ENCODE measurements at regions not wholly inside any gene's neighbourhood (a gene's known extent, or its start where the extent isn't known, plus 50 kb on each side); places are given as distances from the start of the nearest gene placed in this dataset.

DNA sequence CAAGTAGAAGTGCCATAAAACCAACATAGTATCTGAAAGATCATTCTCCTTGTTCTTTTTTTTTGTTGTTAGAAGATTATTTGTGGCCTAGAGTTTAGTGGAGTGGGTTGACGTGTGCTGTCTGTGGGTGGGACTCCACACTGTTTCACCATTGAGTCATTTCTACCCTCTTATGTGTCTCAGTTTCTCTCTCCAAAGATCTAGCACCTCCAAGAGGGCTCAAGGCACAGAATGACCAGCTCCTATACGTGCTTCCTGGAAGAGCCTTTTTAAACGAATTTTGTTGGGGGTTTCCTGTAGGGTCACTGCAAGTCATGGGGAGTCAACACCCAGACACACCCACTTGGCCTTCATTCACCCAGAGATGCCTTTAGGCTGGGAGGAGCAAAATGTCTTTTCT, 150.1 kb downstream of the KLF8 start:
- no peaks in the 10 kb centered on the region for H4K20me1 ChIP-seq (ENCODE audit: insufficient read depth, low read length)
- H3K36me3 Mint-ChIP-seq (ENCODE audit: low read depth, unreplicated experiment), result no peaks in the 10 kb centered on the region
- H3K9ac ChIP-seq (ENCODE audit: low read length), result no peak overlapping the region
- no peaks in the 10 kb centered on the region for H3K79me2 ChIP-seq (ENCODE audit: insufficient read depth, low read length)
- no peak overlapping the region for H2AFZ ChIP-seq (ENCODE audit: low read depth, low read length)
- peak; percentile 56 for FAIRE-seq
- H3K27ac Mint-ChIP-seq (ENCODE audit: unreplicated experiment), result no peak overlapping the region
- TF ChIP-seq CTCF (IDR thresholded peaks at IDR 0.05; ENCODE audit: insufficient read depth, low read depth, low read length), result no peak
- no peaks in the 10 kb centered on the region for H3K27me3 Mint-ChIP-seq (ENCODE audit: low read depth, unreplicated experiment)
- H3K4me3 Mint-ChIP-seq (ENCODE audit: unreplicated experiment), result no peak overlapping the region
- H3K4me3 ChIP-seq (ENCODE audit: insufficient read depth, low read depth, low read length), result no peak overlapping the region
- H3K27me3 ChIP-seq (ENCODE audit: insufficient read depth, low read length), result no peaks in the 10 kb centered on the region
- no peaks in the 10 kb centered on the region for H3K4me1 Mint-ChIP-seq (ENCODE audit: low read depth, unreplicated experiment)
- no peak overlapping the region for H3K27ac ChIP-seq (ENCODE audit: low read depth, low read length)
- no peaks in the 10 kb centered on the region for H3K9me3 ChIP-seq (ENCODE audit: insufficient read depth, low read depth, low read length)
- H3K9me3 Mint-ChIP-seq (ENCODE audit: unreplicated experiment), result peaks cover 1% of the 10 kb centered on the region
- no peaks in the 10 kb centered on the region for H3K36me3 ChIP-seq (ENCODE audit: insufficient read depth, low read length)
- H3K4me2 ChIP-seq (ENCODE audit: low read length), result no peak overlapping the region
- no peak for DNase-seq (ENCODE audit: low read depth)
- H3K4me1 ChIP-seq (ENCODE audit: insufficient read depth, low read length), result no peaks in the 10 kb centered on the region

GRCh38 chrX:56385336-56385735, 153.2 kb downstream of the KLF8 start:
- no peak overlapping the region for H3K4me3 ChIP-seq (ENCODE audit: insufficient read depth, low read depth, low read length)
- no peaks in the 10 kb centered on the region for H3K27me3 ChIP-seq (ENCODE audit: insufficient read depth, low read length)
- Mint-ChIP-seq H3K27me3 (ENCODE audit: low read depth, unreplicated experiment) (no peaks in the 10 kb centered on the region), H3K9me3 (ENCODE audit: unreplicated experiment) (peaks cover 1% of the 10 kb centered on the region), H3K4me3 (ENCODE audit: unreplicated experiment) (no peak overlapping the region), H3K36me3 (ENCODE audit: low read depth, unreplicated experiment) (no peaks in the 10 kb centered on the region), H3K4me1 (ENCODE audit: low read depth, unreplicated experiment) (no peaks in the 10 kb centered on the region), H3K27ac (ENCODE audit: unreplicated experiment) (no peak overlapping the region)
- no peak overlapping the region for H3K4me2 ChIP-seq (ENCODE audit: low read length)
- no peaks in the 10 kb centered on the region for H3K79me2 ChIP-seq (ENCODE audit: insufficient read depth, low read length)
- H3K9ac ChIP-seq (ENCODE audit: low read length), result no peak overlapping the region
- no peaks in the 10 kb centered on the region for H3K9me3 ChIP-seq (ENCODE audit: insufficient read depth, low read depth, low read length)
- H3K27ac ChIP-seq (ENCODE audit: low read depth, low read length), result no peak overlapping the region
- FAIRE-seq, result no peak
- H4K20me1 ChIP-seq (ENCODE audit: insufficient read depth, low read length), result no peaks in the 10 kb centered on the region
- no peak for TF ChIP-seq EZH2 (IDR thresholded peaks at IDR 0.05; ENCODE audit: insufficient read depth, low read length)
- TF ChIP-seq CTCF (IDR thresholded peaks at IDR 0.05; ENCODE audit: insufficient read depth, low read depth, low read length), result no peak
- no peak overlapping the region for H2AFZ ChIP-seq (ENCODE audit: low read depth, low read length)
- no peaks in the 10 kb centered on the region for H3K4me1 ChIP-seq (ENCODE audit: insufficient read depth, low read length)
- no peaks in the 10 kb centered on the region for H3K36me3 ChIP-seq (ENCODE audit: insufficient read depth, low read length)
- no peak for DNase-seq (ENCODE audit: low read depth)

DNA sequence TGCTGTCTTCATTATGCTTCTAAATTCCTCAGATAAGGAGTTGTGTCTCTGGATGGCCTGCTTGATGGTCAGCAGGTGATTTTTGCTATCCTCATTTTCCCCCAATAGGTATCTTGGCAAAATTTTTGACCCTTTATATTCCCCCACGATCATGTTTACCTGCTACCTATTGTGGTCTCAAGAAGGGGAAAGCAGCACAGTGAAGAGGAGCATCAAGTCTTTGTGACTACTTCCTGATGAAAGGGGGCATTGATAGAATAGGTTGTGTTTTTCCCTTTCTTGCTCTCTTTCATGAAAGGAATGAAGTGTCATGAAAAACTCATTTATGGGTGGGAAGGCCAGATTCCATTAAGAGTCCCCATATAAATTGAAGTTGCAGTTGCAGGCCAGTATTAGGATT, 153.8 kb downstream of the KLF8 start:
- FAIRE-seq, result peak; percentile 73
- H3K79me2 ChIP-seq (ENCODE audit: insufficient read depth, low read length), result no peaks in the 10 kb centered on the region
- H3K27ac Mint-ChIP-seq (ENCODE audit: unreplicated experiment), result no peak overlapping the region
- no peaks in the 10 kb centered on the region for H3K27me3 Mint-ChIP-seq (ENCODE audit: low read depth, unreplicated experiment)
- H3K4me3 Mint-ChIP-seq (ENCODE audit: unreplicated experiment), result no peak overlapping the region
- H3K27ac ChIP-seq (ENCODE audit: low read depth, low read length), result no peak overlapping the region
- H3K36me3 Mint-ChIP-seq (ENCODE audit: low read depth, unreplicated experiment), result no peaks in the 10 kb centered on the region
- no peaks in the 10 kb centered on the region for H3K9me3 ChIP-seq (ENCODE audit: insufficient read depth, low read depth, low read length)
- no peak for TF ChIP-seq EZH2 (IDR thresholded peaks at IDR 0.05; ENCODE audit: insufficient read depth, low read length)
- no peak for TF ChIP-seq CTCF (IDR thresholded peaks at IDR 0.05; ENCODE audit: insufficient read depth, low read depth, low read length)
- DNase-seq (ENCODE audit: low read depth), result no peak
- H3K9ac ChIP-seq (ENCODE audit: low read length), result no peak overlapping the region
- peaks cover 1% of the 10 kb centered on the region for H3K9me3 Mint-ChIP-seq (ENCODE audit: unreplicated experiment)
- no peak overlapping the region for H2AFZ ChIP-seq (ENCODE audit: low read depth, low read length)
- no peak overlapping the region for H3K4me3 ChIP-seq (ENCODE audit: insufficient read depth, low read depth, low read length)
- no peak overlapping the region for H3K4me2 ChIP-seq (ENCODE audit: low read length)
- no peaks in the 10 kb centered on the region for H3K36me3 ChIP-seq (ENCODE audit: insufficient read depth, low read length)
- H4K20me1 ChIP-seq (ENCODE audit: insufficient read depth, low read length), result no peaks in the 10 kb centered on the region
- no peaks in the 10 kb centered on the region for H3K27me3 ChIP-seq (ENCODE audit: insufficient read depth, low read length)
- H3K4me1 Mint-ChIP-seq (ENCODE audit: low read depth, unreplicated experiment), result no peaks in the 10 kb centered on the region
- H3K4me1 ChIP-seq (ENCODE audit: insufficient read depth, low read length), result no peaks in the 10 kb centered on the region

Measured in astrocyte (in vitro differentiated cells and primary cell).